ENCODE measurements at regions not wholly inside any gene's neighbourhood (a gene's known extent, or its start where the extent isn't known, plus 50 kb on each side); places are given as distances from the start of the nearest gene placed in this dataset.

- Histone ChIP-seq H3K9me3 (ENCODE audit: control insufficient read depth in 1 of 2, insufficient read depth in 1 of 2, low read depth in 1 of 2, low read length in 2 of 2) (peaks cover 86 to 92% of the 10 kb centered on the region in 2 experiments; a peak in 2 of 4 replicates), H3K36me3 (ENCODE audit: control insufficient read depth in 1 of 2, insufficient read depth in 2 of 2, low read length in 2 of 2) (no peaks in the 10 kb centered on the region), H3K9me2 (ENCODE audit: insufficient read depth) (no peaks in the 10 kb centered on the region), H3K27me3 (ENCODE audit: insufficient read depth, low read length) (no peaks in the 10 kb centered on the region), H4K20me1 (ENCODE audit: insufficient read depth) (no peaks in the 10 kb centered on the region), H3K79me2 (ENCODE audit: insufficient read depth, low read length) (no peaks in the 10 kb centered on the region), H3K27ac (ENCODE audit: low read depth, low read length) (no peak overlapping the region), H3K4me2 (ENCODE audit: low read length) (no peak overlapping the region), H3K4me3 (replicated peaks in 1 of 2; ENCODE audit: low read depth in 1 of 2, low read length in 2 of 2) (no peak overlapping the region), H2AFZ (ENCODE audit: low read depth, low read length, poor library complexity, severe bottlenecking) (no peak overlapping the region), H3K4me1 (ENCODE audit: control insufficient read depth in 1 of 2, insufficient read depth in 2 of 2, low read length in 2 of 2) (peaks cover 0 to 3% of the 10 kb centered on the region in 2 experiments; a peak in 1 of 4 replicates), H3K9ac (ENCODE audit: low read length) (no peak overlapping the region)
- intact Hi-C loops (cut with micrococcal nuclease) = loop anchor here (5.0 kb wide), 1 partner anchor 42 kb away; no protein-coding TSS in a partner anchor
- CTCF ChIA-PET = no interaction called here
- no peak for DNase-seq (ENCODE audit: low read depth, low spot score)
- ATAC-seq = no peak
- no TSS peak for BruUV-seq (replicated peaks)
- RAD21 ChIA-PET (ENCODE audit: low non-redundant PET in 1 of 2, low total read pairs in 2 of 2, uncharacterized antibody in 2 of 2, unreplicated experiment in 2 of 2) = no interaction called here
- TF ChIP-seq ELF1 (IDR thresholded peaks at IDR 0.05; ENCODE audit: borderline replicate concordance, low read depth) = no peak
- POLR2A ChIA-PET = no interaction called here
Observed at GRCh38 chr15:20349774-20350498, 191.7 kb downstream of the GOLGA6L6 start.

GRCh38 chr15:20348900-20349773, 192.5 kb downstream of the GOLGA6L6 start:
- Histone ChIP-seq H3K36me3 (ENCODE audit: control insufficient read depth in 1 of 2, insufficient read depth in 2 of 2, low read length in 2 of 2) (no peaks in the 10 kb centered on the region), H3K4me2 (ENCODE audit: low read length) (no peak overlapping the region), H3K9ac (ENCODE audit: low read length) (no peak overlapping the region), H3K4me3 (replicated peaks in 1 of 2; ENCODE audit: low read depth in 1 of 2, low read length in 2 of 2) (no peak overlapping the region), H3K27me3 (ENCODE audit: insufficient read depth, low read length) (no peaks in the 10 kb centered on the region), H3K79me2 (ENCODE audit: insufficient read depth, low read length) (no peaks in the 10 kb centered on the region), H3K9me3 (ENCODE audit: control insufficient read depth in 1 of 2, insufficient read depth in 1 of 2, low read depth in 1 of 2, low read length in 2 of 2) (peaks cover 88 to 92% of the 10 kb centered on the region in 2 experiments; a peak in 2 of 4 replicates), H2AFZ (ENCODE audit: low read depth, low read length, poor library complexity, severe bottlenecking) (no peak overlapping the region), H3K4me1 (ENCODE audit: control insufficient read depth in 1 of 2, insufficient read depth in 2 of 2, low read length in 2 of 2) (peaks cover 0 to 3% of the 10 kb centered on the region in 2 experiments; a peak in 1 of 4 replicates), H3K27ac (ENCODE audit: low read depth, low read length) (no peak overlapping the region), H4K20me1 (ENCODE audit: insufficient read depth) (no peaks in the 10 kb centered on the region), H3K9me2 (ENCODE audit: insufficient read depth) (no peaks in the 10 kb centered on the region)
- DNase-seq (ENCODE audit: low read depth, low spot score) (no peak), ATAC-seq (no peak)
- intact Hi-C loops (cut with micrococcal nuclease) = loop anchor here (5.0 kb wide), 1 partner anchor 43 kb away; no protein-coding TSS in a partner anchor
- ChIA-PET RAD21 (ENCODE audit: low non-redundant PET in 1 of 2, low total read pairs in 2 of 2, uncharacterized antibody in 2 of 2, unreplicated experiment in 2 of 2) (no interaction called here), CTCF (no interaction called here), POLR2A (no interaction called here)
- no TSS peak for BruUV-seq (replicated peaks)
- TF ChIP-seq TCF7L2 (IDR thresholded peaks at IDR 0.05; ENCODE audit: borderline replicate concordance, extremely low read depth, insufficient read depth, insufficient read length) (no peak), ZFX (IDR thresholded peaks at IDR 0.05) (no peak), EGR1 (IDR thresholded peaks at IDR 0.05; ENCODE audit: low read depth) (no peak), ATF3 (IDR thresholded peaks at IDR 0.05) (no peak), SIN3A (IDR thresholded peaks at IDR 0.05; ENCODE audit: low read depth) (no peak), REST (IDR thresholded peaks at IDR 0.05; ENCODE audit: low read depth) (no peak), ZBTB33 (IDR thresholded peaks at IDR 0.05; ENCODE audit: extremely low read depth, insufficient replicate concordance, low read length) (no peak), ZNF274 (IDR thresholded peaks at IDR 0.05; ENCODE audit: low read depth, low read length) (no peak), SP1 (IDR thresholded peaks at IDR 0.05; ENCODE audit: low read depth) (no peak), CEBPB (IDR thresholded peaks at IDR 0.05; ENCODE audit: low read depth) (no peak)
- TF ChIP-seq, protein P1, sequence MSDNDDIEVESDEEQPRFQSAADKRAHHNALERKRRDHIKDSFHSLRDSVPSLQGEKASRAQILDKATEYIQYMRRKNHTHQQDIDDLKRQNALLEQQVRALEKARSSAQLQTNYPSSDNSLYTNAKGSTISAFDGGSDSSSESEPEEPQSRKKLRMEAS (IDR thresholded peaks at IDR 0.05) = no peak

All from HCT116 (cell line).